HG02678 (cell line): ENCODE measurements at regions not wholly inside any gene's neighbourhood (a gene's known extent, or its start where the extent isn't known, plus 50 kb on each side); places are given as distances from the start of the nearest gene placed in this dataset.
"Not testable (repeated sequence)": the region's sequence is repeated elsewhere in the genome, so short reads cannot be mapped to it uniquely, and the experiment has no call there.

Experiments
- ATAC-seq: cut with Tn5 transposase; IDR thresholded peaks from one replicate; pipeline ENCODE4 v1.9.1; 2021; ENCODE audit warnings: mild to moderate bottlenecking, moderate library complexity; ENCODE audit not compliant: unreplicated experiment

DNA sequence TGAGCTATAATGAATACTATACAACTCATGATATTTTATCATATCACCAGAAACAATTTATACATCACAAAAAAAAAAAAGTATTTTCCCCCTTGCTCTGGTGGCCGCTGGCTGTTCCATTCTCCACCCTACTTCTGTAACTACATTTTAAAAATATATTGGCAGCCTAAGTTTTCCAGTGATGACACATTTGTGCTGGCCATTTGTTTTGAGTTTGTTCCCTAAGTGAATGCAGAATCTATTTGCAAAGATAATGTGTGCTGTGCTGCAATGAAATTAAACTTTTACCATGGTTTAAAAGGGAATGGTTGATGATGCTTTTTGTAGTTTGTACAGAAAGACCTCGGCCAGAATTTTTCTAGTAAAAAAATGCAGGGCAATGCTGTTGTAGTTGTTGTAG, 1092.8 kb downstream of the TMTC2 start:
- ATAC-seq = no peak

DNA sequence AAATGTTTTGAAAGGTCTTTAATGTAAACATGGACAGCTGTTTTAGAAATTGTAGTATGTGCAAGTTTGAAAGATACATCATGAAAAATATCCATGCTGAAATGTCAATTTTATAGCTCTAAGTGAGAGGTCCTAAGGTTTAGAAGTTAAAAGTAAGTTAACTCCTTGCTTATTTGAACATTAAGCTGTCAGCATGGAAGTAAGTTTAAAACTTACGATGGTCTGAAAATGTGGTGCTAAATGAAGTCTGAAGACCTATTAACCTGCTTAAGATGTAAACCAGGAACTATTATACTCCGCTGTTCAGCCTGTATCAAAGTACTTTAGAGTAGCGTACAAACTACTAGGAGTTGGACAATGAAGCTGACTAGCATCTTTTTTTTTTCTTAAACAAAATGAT, 1082.4 kb downstream of the TMTC2 start:
- no peak for ATAC-seq

DNA sequence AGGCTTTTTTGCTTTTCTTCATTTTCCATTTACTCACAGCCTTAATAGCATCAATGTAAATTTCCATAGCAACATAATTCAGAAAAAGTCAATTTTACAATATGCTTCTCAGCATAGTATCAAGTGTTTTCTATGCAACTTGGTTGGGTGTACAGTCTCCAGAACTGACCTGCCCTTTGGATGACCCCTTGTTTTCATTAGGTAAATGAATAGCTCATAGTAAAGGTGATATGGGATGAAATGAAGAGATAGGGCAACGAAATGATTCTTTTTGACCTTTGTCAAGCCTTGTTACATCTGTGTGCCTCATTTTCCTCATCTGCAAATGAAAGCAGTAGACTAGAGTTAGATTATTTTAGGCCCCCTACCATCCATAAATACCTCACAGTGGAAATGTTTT, 1081.0 kb downstream of the TMTC2 start:
- ATAC-seq = no peak

DNA sequence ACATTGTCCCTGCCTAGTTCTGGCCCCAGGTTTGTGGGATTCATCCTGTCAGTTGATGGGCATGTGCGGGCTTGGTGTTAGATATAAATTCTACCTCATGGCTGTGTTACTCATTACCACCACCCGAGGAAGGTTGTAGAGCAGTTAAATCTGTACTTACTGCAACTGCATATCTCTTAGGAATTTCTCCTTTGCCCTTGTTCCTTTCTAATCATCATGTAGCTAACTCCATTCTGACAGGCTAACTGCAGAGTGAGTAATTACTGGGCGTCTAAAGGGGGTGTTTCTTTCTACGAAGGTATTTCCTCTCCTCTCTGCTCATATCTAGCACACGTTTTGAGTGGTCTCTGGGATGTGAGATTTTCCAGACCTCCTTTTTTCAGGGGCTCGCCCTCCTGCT, 1076.7 kb downstream of the TMTC2 start:
- no peak for ATAC-seq

DNA sequence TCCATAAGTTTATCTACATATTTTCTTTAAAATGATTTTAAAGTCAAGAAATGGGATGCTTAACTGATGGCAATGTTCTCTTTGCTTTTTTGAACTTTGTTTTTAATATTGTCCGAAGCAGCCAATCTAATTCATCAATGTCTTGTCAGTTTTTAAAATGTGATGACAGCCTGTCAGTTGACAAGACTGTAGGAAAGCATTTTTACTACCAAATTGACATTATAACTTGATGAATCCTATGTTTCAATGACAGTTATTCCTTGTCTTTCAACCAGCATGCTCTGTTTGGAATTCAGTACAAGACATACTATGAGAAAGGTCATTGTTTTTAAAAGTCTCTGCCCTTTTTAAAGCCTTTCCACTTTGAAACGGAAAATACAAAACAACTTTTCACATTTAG, 1073.2 kb downstream of the TMTC2 start:
- ATAC-seq = no peak

DNA sequence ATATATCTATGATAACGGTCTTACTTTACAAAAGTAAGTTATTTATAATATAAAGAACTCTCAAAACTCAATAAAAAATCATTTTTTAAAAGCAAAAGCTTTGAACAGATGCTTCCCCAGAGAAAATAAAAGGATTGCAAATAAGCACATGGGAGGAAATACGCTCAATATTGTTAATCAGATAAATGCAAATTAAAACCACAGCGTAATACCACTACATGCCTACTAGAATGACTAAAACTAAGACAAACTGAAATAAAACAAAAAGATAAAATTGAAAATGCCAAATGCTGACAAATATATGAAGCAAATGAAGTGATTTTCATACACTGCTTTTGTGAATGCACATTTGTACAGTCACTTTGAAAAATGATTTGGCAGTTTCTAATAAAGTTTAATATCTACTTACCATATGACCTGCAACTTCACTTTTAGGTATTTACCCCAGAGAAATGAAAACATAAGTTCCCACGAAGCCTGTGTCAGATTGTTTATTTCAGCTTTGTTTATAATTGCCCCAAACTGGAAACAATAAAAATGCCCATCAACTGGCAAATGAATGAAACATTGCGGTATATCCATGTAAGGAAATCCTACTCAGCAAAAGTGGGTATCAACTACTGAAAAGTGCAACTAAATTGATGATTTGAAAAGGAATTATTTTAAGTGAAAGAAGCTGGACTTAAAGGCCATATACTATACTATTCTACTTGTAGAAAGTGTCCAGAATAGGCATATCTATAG, 1072.4 kb downstream of the TMTC2 start:
- ATAC-seq = no peak

DNA sequence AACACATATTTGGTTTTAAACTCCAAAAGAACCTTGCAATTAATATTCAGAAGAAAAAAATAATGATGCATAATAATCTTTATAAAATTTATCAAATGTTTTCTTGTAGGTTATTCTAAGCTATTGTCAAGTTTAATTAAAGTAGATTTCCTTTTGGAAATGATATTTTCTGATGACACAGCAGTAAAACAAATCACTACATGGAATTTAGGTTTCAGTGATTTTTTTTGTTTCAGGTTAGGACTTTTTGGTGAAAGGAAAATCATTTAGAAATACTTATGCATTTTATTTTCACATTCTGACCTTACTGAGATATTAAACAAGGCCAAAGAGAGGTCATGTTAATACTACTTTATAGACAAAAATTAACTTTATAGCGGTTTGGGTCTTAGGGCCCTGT, 1067.2 kb downstream of the TMTC2 start:
- no peak for ATAC-seq

DNA sequence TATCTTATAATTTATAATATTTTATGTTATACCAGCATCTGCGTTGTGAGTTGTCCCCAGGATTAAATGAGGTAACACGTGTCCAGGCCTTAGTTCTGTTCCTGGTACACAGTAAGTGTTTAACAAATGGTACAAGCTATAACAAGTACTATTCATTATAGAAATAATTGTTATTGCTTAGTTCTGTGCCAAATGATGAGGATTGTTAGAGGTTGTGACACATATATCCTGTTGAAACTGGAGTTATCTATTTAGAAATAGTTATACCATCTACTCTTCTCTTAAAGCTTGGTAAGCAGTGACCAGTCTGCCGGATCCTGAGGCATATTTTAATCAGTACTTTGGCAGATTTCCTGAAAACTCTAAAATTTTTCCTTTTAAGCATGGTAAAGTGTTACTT, 1066.5 kb downstream of the TMTC2 start:
- no peak for ATAC-seq

DNA sequence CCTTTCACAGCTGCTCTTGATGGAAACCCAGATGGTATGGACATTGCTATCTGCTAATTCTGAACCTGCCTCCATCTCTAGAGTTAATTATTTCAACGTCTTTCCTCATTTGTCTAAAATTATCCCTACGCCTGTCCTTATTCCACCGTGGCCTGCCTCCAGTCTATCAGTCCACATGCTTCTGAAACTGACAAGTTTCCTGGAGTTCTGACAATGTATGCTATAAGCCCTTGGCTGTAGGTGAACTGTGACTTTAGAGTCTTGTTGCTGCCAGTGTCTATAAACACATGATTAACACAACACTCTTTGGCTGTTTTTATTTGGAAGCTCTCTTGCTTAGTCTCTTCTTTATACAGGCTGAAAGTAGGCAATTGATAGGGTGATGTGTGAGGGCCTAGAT, 1052.9 kb downstream of the TMTC2 start:
- no peak for ATAC-seq

DNA sequence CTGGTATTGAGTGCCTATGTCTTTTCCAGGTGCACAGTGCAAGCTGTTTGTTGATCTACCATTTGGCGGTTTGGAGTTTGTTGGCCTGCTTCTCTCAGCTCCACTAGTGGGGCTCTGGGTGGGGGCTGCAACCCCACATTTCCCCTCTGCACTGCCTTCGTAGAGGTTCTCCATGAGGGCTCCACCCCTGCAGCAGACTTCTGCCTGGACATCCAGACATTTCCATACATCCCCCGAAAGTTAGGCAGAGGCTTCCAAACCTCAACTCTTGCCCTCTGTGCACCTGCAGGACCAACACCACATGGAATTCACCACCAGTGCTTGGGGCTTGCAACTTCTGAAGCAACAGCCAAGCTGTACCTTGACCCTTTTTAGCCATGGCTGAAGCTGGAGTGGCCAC, 1024.1 kb downstream of the TMTC2 start:
- ATAC-seq = no peak

DNA sequence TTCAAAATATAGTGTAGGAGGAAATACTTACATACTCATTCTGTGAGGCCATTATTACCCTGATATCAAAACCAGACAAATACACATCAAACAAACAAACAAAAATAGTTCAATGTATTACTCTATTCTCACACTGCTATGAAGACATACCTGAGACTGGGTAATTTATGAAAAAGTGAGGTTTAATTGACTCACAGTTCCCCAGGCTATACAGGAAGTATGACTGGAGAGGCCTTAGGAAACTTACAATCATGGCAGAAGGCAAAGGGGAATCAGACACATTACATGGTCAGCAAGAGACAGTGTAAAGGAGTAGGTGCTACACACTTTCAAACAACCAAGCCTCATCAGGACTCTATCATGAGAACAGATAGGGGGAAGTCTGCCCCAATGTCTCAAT, 1023.2 kb downstream of the TMTC2 start:
- no peak for ATAC-seq

DNA sequence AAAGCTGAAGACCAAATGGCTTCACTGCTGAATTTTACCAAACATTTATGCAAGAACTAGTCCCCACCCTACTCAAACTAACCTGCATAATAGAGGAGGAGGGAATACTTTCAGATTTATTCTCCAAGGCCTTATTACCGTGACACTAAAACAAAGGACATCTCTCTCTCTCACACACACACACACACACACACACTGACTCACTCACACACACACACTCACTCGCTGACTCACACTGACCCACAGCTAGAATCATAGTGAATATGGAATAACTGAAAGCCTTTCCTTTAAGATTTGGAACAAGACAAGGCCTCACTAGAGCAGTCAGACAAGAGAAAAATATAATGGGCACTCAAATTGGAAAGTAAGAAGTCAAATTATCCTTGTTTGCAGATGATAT, 1014.1 kb downstream of the TMTC2 start:
- no peak for ATAC-seq

DNA sequence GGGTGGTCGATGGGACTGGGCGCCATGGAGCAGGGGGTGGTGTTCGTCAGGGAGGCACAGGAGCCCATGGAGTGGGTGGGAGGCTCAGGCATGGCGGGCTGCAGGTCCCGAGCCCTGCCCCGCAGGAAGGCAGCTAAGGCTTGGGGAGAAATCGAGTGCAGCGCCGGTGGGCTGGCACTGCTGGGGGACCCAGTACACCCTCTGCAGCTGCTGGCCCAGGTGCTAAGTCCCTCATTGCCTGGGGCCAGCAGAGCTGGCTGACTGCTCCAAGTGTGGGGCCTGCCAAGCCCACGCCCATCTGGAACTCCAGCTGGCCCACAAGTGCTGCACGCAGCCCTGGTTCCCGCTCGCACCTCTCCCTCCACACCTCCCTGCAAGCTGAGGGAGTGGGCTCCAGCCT, 1009.6 kb downstream of the TMTC2 start:
- not testable (repeated sequence) for ATAC-seq

DNA sequence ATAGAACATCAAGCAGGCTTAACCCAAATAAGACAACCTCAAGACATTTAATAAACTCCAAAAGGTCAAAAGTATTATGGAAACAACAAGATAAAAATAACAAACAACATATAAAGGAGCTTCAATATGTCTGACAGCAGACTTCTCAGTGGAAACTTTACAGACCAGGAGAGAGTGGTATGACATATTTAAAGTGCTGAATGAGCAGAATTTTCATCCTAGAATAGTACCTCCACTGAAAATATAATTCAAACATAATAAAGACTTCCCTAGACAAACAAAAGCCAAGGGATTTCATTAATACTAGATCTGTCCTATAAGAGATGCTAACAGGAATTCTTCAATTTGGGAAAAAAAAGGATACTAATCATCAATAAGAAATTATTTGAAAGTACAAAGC, 1005.0 kb downstream of the TMTC2 start:
- no peak for ATAC-seq

DNA sequence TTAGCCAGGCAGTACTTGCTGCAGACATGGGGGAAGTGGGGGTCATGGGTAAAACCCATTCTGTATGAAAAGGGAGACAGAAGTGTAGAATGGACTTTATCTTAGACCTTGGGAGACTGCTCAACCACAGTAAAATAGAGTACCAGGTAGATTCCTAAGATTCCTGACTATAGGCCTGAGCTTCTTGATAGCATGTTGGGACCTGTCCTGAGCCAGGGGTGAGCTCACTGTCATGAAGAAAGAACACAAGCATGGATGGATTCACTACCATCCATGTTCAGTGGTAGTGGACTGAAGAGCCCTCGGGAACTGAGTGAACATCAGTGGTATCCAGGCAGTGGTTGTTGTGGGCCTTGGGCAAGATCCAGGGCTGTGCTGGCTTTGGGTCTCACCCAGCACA, 1003.8 kb downstream of the TMTC2 start:
- ATAC-seq = no peak

DNA sequence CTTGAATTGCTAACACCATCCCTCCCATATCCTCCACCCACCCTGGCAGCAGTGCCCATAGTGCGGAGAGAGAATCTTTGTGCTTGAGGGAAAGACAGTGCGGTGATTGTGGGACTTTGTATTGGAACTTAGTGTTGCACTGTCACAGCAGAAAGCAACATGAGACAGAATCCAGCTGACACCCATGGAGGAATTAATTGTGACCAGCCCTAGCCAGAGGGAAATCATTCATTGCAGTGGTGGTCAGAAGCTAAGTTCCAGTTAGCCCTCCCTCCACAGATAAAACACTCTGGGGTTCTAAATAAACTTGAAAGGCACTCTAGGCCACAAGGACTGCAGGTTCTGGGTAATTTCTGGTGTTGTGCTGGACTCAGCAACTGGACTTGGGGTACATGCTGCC, 1002.6 kb downstream of the TMTC2 start:
- ATAC-seq = no peak

DNA sequence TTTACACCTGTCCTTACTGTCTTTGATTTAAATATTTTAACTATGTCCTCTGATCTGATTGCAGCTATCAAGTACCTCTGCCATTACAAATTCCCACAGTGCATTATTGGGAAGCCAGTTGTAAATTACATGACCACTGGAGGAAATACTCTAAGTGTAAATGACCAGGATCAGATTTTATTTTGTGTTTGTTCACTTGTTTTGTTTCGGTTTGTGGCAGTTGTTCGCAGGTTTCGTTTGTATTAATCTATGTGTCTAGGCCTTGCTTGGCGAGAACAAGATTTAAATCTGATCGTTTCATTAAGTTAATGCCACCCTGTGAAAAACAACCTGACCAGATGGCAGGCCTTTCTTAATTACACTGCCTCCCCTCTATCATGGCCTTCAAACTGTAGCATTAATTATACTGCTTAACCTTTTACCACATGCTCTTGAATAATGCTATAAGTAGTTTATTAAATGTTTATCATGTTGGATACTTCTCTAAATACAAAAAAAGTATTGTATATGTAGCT, 990.1 kb downstream of the TMTC2 start:
- no peak for ATAC-seq

DNA sequence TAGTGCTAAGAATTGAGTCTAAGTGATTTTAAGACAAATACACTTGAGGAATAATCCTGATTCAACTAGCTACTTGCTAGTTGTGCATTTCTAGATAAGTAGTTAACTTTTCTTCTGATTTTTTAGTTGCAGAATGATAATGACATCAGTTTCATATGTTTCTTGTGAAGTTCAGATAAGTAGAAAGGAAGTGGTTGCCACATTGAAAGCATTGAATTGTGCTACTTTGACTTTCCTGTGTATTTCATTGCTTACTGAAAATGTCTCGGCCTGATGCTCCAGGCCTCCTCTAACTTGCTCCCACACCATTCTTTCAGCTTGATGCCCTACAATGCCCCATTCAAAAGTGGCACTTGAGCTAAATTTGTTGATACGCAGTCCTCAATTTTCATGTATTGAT, 980.0 kb downstream of the TMTC2 start:
- ATAC-seq = no peak

DNA sequence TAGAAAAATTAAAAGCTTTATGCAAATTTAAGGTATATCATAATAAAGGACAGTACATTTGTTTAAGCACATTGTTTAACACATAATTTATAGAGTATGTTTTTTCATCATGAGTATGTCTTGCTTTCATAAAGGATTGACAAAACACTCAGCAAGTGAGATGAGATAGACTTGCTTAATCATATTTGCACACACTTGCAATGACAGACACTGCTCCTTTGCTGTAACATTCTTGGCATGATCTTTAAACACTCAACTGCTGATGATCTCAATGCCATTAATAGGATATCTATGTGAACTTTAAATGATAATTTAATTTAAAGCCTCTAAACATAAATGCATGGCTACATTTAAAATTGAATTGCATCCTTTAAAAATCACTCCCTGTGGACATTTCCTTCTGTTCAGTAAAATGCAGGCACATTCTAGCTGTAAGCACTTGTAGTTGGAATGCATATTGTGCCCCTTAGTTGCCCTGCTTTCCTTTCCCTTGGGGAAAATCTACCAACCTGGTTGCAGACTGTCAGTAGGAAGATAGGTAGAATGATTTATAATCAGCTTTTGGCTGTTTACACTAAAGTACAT, 979.0 kb downstream of the TMTC2 start:
- ATAC-seq = no peak

DNA sequence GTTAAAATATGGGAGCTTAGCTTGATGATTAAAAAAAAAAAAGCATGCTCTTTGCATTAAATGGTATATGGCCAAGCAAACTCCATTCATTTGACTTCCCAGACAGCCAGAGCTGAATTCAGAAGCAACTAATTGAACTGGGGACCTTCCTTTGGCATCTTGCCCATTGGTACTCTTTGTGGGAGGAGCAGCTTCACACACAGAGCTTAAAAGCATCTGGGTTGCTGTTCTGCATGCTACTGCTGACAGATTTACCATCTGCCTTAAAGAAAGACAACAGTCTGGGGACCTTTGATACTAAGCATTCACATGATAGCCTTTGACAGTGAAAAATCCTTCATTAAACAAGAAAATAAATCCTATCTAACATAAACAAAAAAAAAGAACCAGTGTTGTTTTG, 977.9 kb downstream of the TMTC2 start:
- ATAC-seq = no peak

DNA sequence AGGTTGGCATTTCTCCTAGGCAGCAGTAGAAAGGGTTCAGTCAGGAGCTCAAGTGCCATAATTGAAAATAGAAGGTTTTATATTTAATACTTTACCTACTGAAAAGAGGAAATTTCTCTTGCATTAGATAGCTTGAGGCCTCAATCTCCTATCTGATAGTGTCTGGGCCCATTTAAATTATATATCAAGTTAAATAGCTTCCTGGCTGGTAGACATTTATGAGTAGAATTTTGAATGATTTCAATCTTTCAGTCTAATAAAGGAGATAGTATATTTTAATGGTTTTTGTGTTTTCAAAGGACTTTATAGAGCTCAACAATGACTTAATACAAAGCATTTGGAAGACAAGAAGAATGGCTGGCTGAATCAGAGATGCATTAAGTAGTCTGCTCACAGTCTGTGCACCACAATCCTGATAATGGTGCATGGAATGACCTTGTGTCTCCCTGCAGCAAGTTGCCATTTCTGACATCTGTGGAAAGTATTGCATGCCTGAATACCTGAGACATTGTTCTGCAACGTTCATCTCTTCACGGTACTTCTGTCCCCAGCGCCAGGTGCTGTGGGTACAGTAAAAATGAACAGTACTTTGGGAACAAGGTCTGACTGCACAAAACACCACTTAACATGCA, 974.1 kb downstream of the TMTC2 start:
- ATAC-seq = no peak

DNA sequence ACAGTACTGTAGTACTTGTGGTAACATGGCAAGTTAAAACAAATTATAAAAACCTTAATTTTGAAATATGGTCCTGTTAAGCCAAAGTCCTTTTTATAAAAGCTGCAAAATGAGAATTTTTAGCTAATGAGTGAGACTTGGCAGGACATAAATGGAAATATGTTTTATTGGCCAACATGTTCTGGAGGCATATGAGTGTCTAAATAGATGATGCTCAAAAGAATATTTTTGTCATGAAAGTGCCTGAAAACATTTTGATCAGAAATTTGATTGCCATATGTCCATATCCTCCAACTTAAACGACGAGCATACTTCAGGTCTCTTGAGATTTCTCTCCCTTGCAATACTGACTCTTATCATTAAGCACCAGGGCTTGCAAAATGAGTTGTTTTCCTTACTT, 972.6 kb downstream of the TMTC2 start:
- ATAC-seq = no peak
